ENCODE measurements at regions not wholly inside any gene's neighbourhood (a gene's known extent, or its start where the extent isn't known, plus 50 kb on each side); places are given as distances from the start of the nearest gene placed in this dataset.
"Not testable (repeated sequence)": the region's sequence is repeated elsewhere in the genome, so short reads cannot be mapped to it uniquely, and the experiment has no call there.

GRCh38 chr15:100769043-100769974, 110.3 kb upstream of the ALDH1A3 start:
- DNase-seq: no peak

GRCh38 chr15:100769975-100770340, 109.7 kb upstream of the ALDH1A3 start:
- no peak for DNase-seq

DNA sequence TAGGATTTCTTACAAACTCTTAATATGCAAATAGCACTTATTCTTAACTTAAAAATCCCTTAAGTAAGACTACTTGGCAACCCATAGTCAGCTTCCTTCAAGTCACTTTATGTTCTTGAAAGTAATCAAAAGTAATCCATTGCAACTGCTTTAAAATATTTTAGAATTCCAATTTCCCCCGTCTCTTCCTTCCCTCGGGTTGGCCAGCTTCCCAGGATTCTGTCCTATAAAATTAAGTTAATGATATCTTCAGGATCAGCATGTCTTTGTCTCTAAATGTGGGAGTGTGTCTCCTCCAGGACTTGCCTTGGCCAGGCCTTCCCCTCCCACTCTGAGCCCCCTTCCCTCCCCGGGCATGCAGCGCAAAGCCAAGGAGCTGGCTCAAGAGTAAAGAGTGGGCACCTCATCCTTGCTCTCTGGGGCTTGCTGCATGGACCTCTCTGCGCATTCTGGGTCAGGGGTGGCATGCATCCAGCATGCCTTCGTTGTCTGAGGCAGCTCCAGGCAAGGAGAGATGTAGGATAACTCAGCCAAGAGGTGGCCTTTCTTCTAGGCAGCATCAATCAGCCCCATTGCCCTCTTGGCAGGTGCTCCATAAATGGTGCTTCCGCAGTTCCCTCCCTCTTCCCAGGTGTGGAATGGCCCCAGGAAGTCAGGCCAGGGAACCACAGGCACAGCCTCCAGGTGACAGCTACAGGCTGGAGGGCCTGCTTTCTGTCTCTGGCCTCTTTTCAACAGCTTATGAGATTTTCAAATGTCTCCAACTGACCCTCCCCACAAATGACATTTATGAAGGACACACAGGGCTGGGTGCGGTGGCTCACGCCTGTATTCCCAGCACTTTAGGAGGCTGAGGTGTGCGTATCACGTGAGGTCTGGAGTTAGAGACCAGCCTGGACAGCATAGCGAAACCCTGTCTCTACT, 108.7 kb upstream of the ALDH1A3 start:
- no peak for DNase-seq

GRCh38 chr15:100771746-100772145, 107.9 kb upstream of the ALDH1A3 start:
- DNase-seq: no peak

GRCh38 chr15:100772478-100772877, 107.2 kb upstream of the ALDH1A3 start:
- DNase-seq: no peak

GRCh38 chr15:100772892-100773520, 106.6 kb upstream of the ALDH1A3 start:
- DNase-seq: no peak

DNA sequence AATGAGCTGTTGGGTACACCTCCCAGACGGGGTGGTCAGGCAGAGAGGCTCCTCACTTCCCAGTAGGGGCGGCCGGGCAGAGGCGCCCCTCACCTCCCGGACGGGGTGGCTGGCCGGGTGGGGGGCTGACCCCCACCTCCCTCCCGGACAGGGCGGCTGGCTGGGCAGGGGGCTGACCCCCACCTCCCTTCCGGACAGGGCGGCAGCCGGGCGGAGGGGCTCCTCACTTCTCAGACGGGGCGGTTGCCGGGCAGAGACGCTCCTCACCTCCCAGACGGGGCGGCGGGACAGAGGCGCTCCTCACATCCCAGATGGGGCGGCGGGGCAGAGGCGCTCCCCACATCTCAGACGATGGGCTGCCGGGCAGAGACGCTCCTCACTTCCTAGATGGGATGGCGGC, 105.6 kb upstream of the ALDH1A3 start:
- not testable (repeated sequence) for DNase-seq

- DNase-seq: no peak
Observed at GRCh38 chr15:100775581-100776185, 103.9 kb upstream of the ALDH1A3 start.

DNA sequence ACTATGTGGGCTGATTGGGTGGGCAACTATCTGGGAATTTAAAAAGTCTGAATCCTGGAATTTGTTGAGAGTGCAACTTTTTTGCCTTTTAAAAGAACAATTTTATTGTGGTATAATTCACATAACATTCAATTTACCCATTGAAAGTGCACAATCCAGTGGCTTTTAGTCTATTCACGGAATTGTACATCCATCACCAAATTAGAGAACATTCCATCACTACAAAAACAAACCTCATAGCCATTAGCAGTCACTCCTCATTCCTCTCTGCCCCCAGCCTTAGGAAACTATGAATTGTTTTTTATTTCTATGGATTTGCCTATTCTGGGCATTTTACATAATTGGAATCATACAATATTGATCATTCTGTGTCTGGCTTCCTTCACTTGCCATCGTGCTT, 101.8 kb upstream of the ALDH1A3 start:
- DNase-seq: no peak

- DNase-seq: no peak
Observed at GRCh38 chr15:100778831-100779288, 100.8 kb upstream of the ALDH1A3 start.

- DNase-seq: no peak
Observed at GRCh38 chr15:100779331-100780207, 100.1 kb upstream of the ALDH1A3 start.

- DNase-seq: no peak
Observed at GRCh38 chr15:100780208-100780800, 99.3 kb upstream of the ALDH1A3 start.

DNA sequence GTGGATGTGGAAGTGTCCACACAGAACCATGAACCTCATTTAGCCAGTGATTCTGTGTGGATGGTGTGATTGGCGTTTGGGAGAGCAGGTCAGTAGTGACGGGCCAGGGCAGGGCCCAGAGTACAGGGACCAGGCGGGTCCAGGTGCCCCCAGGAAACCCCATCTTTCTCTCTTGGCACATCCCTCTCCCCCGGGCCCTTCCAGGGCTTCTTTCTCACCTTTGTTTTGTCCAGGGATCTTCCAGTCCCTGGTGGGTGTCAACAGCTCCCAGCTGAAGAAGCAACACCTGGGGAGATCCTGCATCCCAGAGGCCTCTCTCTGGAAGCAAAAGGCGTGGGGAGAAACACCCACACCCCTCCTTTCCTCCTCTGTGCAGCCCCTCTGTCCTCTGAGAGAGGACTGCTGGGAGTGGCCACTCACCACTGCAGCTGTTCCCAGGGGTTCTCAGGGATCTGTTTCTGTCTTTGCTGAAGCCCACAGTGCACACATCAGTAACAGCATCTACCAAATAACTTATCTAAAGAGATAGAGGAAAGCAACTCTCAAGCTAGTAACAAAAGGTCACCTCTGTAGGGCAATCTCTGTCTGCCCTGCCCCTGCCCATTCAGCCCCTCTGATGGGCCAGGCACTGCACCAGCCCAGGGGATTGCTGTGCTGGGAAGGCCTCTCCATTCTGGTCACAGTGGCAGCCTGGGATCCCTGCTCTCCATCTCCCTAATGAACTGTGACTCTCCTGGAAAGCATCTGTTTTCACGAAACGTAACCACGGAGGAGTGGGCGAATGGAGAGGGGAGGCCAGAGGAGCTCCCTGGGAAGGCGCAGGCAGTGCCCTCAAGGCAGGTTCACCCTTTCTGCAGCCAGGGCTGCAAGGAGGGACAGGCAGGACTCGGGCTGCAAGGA, 98.3 kb upstream of the ALDH1A3 start:
- DNase-seq: no peak

DNA sequence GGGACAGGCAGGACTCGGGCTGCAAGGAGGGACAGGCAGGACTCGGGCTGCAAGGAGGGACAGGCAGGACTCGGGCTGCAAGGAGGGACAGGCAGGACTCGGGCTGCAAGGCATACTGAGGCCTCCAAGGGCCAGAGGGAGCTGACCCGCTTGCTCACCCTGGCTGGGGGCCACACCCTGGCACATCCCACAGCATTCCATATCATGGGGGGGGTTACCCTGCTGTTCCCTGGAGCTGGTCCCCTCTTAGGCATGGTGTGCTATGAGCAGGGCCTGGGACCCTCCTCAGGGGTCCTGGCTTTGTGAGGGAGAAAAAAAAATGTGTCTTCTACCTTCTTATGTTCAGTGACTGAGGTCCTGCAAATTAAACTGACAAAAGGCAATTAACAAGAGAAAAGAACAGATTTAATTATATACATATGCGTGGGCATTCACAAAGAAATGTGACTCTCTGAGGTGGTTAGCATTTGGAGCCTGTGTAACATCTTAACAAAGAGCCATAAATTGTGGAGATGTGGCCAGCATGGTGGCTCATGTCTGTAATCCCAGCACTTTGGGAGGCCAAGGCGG, 97.6 kb upstream of the ALDH1A3 start:
- no peak for DNase-seq

GRCh38 chr15:100783291-100783690, 96.3 kb upstream of the ALDH1A3 start:
- no peak for DNase-seq

GRCh38 chr15:100783760-100784492, 95.7 kb upstream of the ALDH1A3 start:
- no peak for DNase-seq

GRCh38 chr15:100784493-100785180, 95.0 kb upstream of the ALDH1A3 start:
- DNase-seq: no peak

Data from NCI-H187 treated with DMSO at 0.1 percent for 48 hours (cell line).